ENCODE measurements at regions not wholly inside any gene's neighbourhood (a gene's known extent, or its start where the extent isn't known, plus 50 kb on each side); places are given as distances from the start of the nearest gene placed in this dataset.

- H3K4me1 ChIP-seq: peaks cover 0 to 23% (median 7%) of the 10 kb centered on the region in 4 donors
- WGBS, 2 donors: 87 to 91% methylated on average over 25 of the region's 25 CpGs
- TF ChIP-seq POLR2A (IDR thresholded peaks at IDR 0.05) (no peak), CTCF (IDR thresholded peaks at IDR 0.05) (no peak), EP300 (IDR thresholded peaks at IDR 0.05) (no peak)
- no peak overlapping the region for H3K4me3 ChIP-seq
- H3K27me3 ChIP-seq: no peaks in the 10 kb centered on the region
- H3K9me3 ChIP-seq: no peaks in the 10 kb centered on the region
- no peaks in the 10 kb centered on the region for H3K36me3 ChIP-seq
- H3K27ac ChIP-seq: no peak overlapping the region
- no peak for DNase-seq (ENCODE audit: low spot score in 2 of 2)
Measured at GRCh38 chr2:120817136-120817955, 81.7 kb downstream of the GLI2 start.

GRCh38 chr2:120817956-120818325, 82.3 kb downstream of the GLI2 start:
- TF ChIP-seq EP300 (IDR thresholded peaks at IDR 0.05) (no peak), POLR2A (IDR thresholded peaks at IDR 0.05) (no peak), CTCF (IDR thresholded peaks at IDR 0.05) (no peak)
- H3K4me1 ChIP-seq: peaks cover 0 to 23% (median 7%) of the 10 kb centered on the region in 4 donors
- H3K27me3 ChIP-seq: no peaks in the 10 kb centered on the region
- 75 to 89% methylated on average over 3 of the region's 3 CpGs for WGBS, 2 donors
- H3K36me3 ChIP-seq: no peaks in the 10 kb centered on the region
- no peak overlapping the region for H3K4me3 ChIP-seq
- no peak for DNase-seq (ENCODE audit: low spot score in 2 of 2)
- H3K9me3 ChIP-seq: no peaks in the 10 kb centered on the region
- H3K27ac ChIP-seq: no peak overlapping the region

- Histone ChIP-seq H3K27me3 (no peaks in the 10 kb centered on the region), H3K4me1 (peaks cover 0 to 23% (median 7%) of the 10 kb centered on the region in 4 donors), H3K4me3 (no peak overlapping the region), H3K36me3 (no peaks in the 10 kb centered on the region), H3K9me3 (no peaks in the 10 kb centered on the region), H3K27ac (no peak overlapping the region)
- TF ChIP-seq POLR2A (IDR thresholded peaks at IDR 0.05) (no peak), CTCF (IDR thresholded peaks at IDR 0.05) (no peak), EP300 (IDR thresholded peaks at IDR 0.05) (no peak)
- WGBS, 2 donors: 73 to 82% methylated on average over 10 of the region's 10 CpGs
- no peak for DNase-seq (ENCODE audit: low spot score in 2 of 2)
Measured at GRCh38 chr2:120818441-120818920, 82.8 kb downstream of the GLI2 start.

GRCh38 chr2:120819720-120820210, 84.1 kb downstream of the GLI2 start:
- no peak for DNase-seq (ENCODE audit: low spot score in 2 of 2)
- H3K4me3 ChIP-seq: no peak overlapping the region

More at GRCh38 chr2:120819720-120820210, 84.1 kb downstream of the GLI2 start:
- Histone ChIP-seq H3K4me1 (peaks cover 0 to 23% (median 7%) of the 10 kb centered on the region in 4 donors), H3K27me3 (no peaks in the 10 kb centered on the region), H3K9me3 (no peaks in the 10 kb centered on the region), H3K27ac (peak overlapping the region in 1 of 4 donors; percentile 2), H3K36me3 (no peaks in the 10 kb centered on the region)
- TF ChIP-seq CTCF (IDR thresholded peaks at IDR 0.05) (no peak), POLR2A (IDR thresholded peaks at IDR 0.05) (no peak), EP300 (IDR thresholded peaks at IDR 0.05) (no peak)
- WGBS, 2 donors: 63 to 64% methylated on average over 5 of the region's 5 CpGs
